SK-N-SH treated with all-trans-retinoic acid at 6 μM for 48 hours (cell line): ENCODE measurements at regions not wholly inside any gene's neighbourhood (a gene's known extent, or its start where the extent isn't known, plus 50 kb on each side); places are given as distances from the start of the nearest gene placed in this dataset.

Experiments
- CSDC2 ChIP-seq: fragments of 250-450 bp; sonication (Bioruptor Pico); IDR thresholded peaks from 2 replicates; pipeline ENCODE4 v1.5.0; 2020; ENCODE audit warnings: mild to moderate bottlenecking, moderate library complexity
- OSR1 ChIP-seq: fragments of 250-450 bp; sonication (Bioruptor Pico); IDR thresholded peaks from 2 replicates; pipeline ENCODE4 v1.8.0; 2022; ENCODE audit warnings: moderate library complexity, mild to moderate bottlenecking, inconsistent platforms
- PATZ1 ChIP-seq: fragments of 250-450 bp; sonication (Bioruptor Pico); IDR thresholded peaks from 2 replicates; pipeline ENCODE4 v1.8.0; 2020; ENCODE audit warnings: mild to moderate bottlenecking, moderate library complexity, borderline replicate concordance
- POU6F1 ChIP-seq: fragments of 250-450 bp; sonication (Bioruptor Pico); IDR thresholded peaks from 2 replicates; pipeline ENCODE4 v1.8.0; 2021; ENCODE audit warnings: low read depth, mild to moderate bottlenecking, moderate library complexity, borderline replicate concordance
- PPARA ChIP-seq: fragments of 250-450 bp; sonication (Bioruptor Pico); IDR thresholded peaks from 2 replicates; pipeline ENCODE4 v1.5.0; 2020; ENCODE audit warnings: mild to moderate bottlenecking, borderline replicate concordance
- RARB ChIP-seq: fragments of 250-450 bp; sonication (Bioruptor Pico); IDR thresholded peaks from 2 replicates; pipeline ENCODE4 v1.8.0; 2021; ENCODE audit warnings: mild to moderate bottlenecking, moderate library complexity
- SNAI2 ChIP-seq: fragments of 250-450 bp; sonication (Bioruptor Pico); IDR thresholded peaks from 2 replicates; pipeline ENCODE4 v1.5.0; 2020; ENCODE audit warnings: mild to moderate bottlenecking, moderate library complexity
- TCF4 ChIP-seq: fragments of 250-450 bp; sonication (Bioruptor Pico); IDR thresholded peaks from 2 replicates; pipeline ENCODE4 v1.8.0; 2021; ENCODE audit warnings: mild to moderate bottlenecking, moderate library complexity, borderline replicate concordance
- ZC3H10 ChIP-seq: fragments of 250-450 bp; sonication (Bioruptor Pico); IDR thresholded peaks from 2 replicates; pipeline ENCODE4 v1.5.1; 2021; ENCODE audit warnings: mild to moderate bottlenecking, moderate library complexity
- ZFP3 ChIP-seq: fragments of 250-450 bp; sonication (Bioruptor Pico); IDR thresholded peaks from 2 replicates; pipeline ENCODE4 v1.5.0; 2020; ENCODE audit warnings: mild to moderate bottlenecking, moderate library complexity
- ZFP30 ChIP-seq: fragments of 450-650 bp; formaldehyde crosslinking; IDR thresholded peaks from 2 replicates; pipeline ENCODE4 v1.5.0; 2022; ENCODE audit warnings: mild to moderate bottlenecking, moderate library complexity
- ZNF8 ChIP-seq: fragments of 450-650 bp; formaldehyde crosslinking; IDR thresholded peaks from 2 replicates; pipeline ENCODE4 v1.5.0; 2020; ENCODE audit warnings: mild to moderate bottlenecking, moderate library complexity

- TF ChIP-seq PATZ1 (CRISPR knock-in tag): no peak
- TF ChIP-seq ZC3H10 (CRISPR knock-in tag): no peak
- TF ChIP-seq PPARA (CRISPR knock-in tag): no peak
- TF ChIP-seq ZFP3 (CRISPR knock-in tag): no peak
- no peak for TF ChIP-seq CSDC2 (CRISPR knock-in tag)
- TF ChIP-seq OSR1 (CRISPR knock-in tag): no peak
- TF ChIP-seq SNAI2: no peak
- no peak for TF ChIP-seq TCF4 (CRISPR knock-in tag)
- TF ChIP-seq RARB (CRISPR knock-in tag): no peak
- no peak for TF ChIP-seq ZNF8
- no peak for TF ChIP-seq ZFP30
- no peak for TF ChIP-seq POU6F1
Measured at GRCh38 chr15:31955734-31956133, 74.6 kb upstream of the CHRNA7 start.
